ENCODE measurements at regions not wholly inside any gene's neighbourhood (a gene's known extent, or its start where the extent isn't known, plus 50 kb on each side); places are given as distances from the start of the nearest gene placed in this dataset.

- no peak for DNase-seq
Measured at GRCh38 chr3:132904-133303, 63.7 kb upstream of the CHL1 start.

GRCh38 chr3:140748-141330 is 55.7 kb upstream of the CHL1 start:
- no peak for DNase-seq

All from fibroblast of skin of scalp (primary cell).